GM13977 (cell line): ENCODE measurements at regions not wholly inside any gene's neighbourhood (a gene's known extent, or its start where the extent isn't known, plus 50 kb on each side); places are given as distances from the start of the nearest gene placed in this dataset.

Experiments
- DNase-seq: peaks from one replicate; pipeline ENCODE4 v3.0.0; 2012; ENCODE audit warnings: low spot score
- in situ Hi-C: fragments of 300-500 bp; cut with MboI; formaldehyde crosslinking; loops from one replicate; pipeline ENCODE4 v1.12.0; 2022; ENCODE audit warnings: low sequenced_read_pairs, low pct_unique_long_range_greater_than_20kb, mixed read lengths, inconsistent platforms; ENCODE audit not compliant: unreplicated experiment
- TF ChIP-seq, protein P1 (sequence below): IDR thresholded peaks from 2 replicates; pipeline ENCODE4 v1.5.1; 2012; ENCODE audit warnings: mild to moderate bottlenecking, control low read depth; ENCODE audit not compliant: insufficient read depth; ENCODE audit errors: extremely low read depth, missing control alignments

DNA sequence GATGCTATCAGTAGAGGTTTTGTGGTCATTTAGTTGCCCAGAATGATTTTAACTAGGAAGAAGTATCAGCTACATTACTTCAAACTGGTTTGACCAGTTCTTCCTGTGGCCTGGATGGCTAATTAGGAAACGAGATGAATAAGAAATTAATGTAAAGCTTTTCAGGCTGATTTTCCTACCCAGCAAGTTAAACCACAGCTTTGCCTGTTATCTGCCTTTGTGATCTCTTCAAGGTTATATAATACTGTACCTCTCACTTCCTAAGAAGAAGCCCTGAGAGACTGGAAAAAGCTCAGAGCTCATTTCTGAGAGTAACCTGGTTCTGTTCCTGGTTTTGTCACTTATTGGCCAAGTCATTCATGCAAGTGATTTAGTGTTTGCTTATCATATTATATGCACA lies 782.2 kb upstream of the GOLIM4 start:
- in situ Hi-C loops = no loop called here
- TF ChIP-seq, protein P1, sequence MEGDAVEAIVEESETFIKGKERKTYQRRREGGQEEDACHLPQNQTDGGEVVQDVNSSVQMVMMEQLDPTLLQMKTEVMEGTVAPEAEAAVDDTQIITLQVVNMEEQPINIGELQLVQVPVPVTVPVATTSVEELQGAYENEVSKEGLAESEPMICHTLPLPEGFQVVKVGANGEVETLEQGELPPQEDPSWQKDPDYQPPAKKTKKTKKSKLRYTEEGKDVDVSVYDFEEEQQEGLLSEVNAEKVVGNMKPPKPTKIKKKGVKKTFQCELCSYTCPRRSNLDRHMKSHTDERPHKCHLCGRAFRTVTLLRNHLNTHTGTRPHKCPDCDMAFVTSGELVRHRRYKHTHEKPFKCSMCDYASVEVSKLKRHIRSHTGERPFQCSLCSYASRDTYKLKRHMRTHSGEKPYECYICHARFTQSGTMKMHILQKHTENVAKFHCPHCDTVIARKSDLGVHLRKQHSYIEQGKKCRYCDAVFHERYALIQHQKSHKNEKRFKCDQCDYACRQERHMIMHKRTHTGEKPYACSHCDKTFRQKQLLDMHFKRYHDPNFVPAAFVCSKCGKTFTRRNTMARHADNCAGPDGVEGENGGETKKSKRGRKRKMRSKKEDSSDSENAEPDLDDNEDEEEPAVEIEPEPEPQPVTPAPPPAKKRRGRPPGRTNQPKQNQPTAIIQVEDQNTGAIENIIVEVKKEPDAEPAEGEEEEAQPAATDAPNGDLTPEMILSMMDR = no peak
- no peak for DNase-seq

DNA sequence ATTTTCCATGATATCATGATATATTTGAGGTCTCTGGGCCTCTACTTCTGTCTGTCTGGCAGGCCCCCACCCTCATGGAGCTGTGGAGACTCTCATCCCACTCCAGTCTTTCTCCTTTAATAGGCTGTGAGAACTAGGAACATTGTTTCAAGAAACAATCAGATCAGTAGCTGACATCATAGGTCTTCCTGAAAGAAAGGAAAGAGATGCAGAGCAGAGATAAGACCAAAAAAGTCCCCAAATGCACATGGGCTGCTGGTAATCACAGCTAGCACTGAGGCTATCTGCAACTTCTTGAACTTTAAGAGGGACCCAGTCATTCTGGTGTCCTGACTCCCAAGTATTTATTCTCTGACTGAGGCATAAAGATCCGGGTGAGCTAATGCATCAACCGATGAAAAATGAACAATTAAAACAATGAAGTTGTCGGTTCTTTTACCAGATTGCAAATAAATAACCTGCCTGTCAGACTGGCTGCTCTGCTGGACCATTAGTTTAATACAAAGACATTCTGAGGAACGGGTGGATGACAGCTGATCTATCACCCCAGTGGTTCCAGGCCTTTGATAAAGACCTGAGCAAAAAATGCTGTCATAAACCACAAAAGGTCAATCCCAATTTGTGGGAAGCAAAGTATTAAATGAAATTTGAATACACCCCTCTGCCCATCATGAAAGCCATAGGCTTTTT lies 780.8 kb upstream of the GOLIM4 start:
- in situ Hi-C loops = no loop called here
- DNase-seq = no peak
- TF ChIP-seq, protein P1 = no peak

DNA sequence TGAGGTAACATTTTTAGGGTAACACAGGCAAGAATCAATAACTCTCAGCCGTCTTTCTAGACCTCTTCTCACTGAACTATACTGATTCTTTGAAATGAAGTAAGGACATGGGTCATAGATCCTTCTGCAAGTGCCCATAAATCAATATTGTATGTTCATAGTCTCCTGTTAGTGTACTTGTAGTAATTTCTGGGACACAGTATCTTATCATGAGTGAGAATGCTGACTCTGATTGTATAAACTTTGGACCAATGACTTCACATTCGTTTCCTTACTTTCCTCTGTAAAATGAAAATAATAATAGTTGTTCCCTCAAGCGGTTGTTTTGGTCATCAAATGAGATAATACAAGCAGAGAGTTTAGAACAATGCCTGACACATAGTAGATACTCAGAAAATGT lies 777.1 kb upstream of the GOLIM4 start:
- TF ChIP-seq, protein P1 = no peak
- in situ Hi-C loops = no loop called here
- DNase-seq = no peak

DNA sequence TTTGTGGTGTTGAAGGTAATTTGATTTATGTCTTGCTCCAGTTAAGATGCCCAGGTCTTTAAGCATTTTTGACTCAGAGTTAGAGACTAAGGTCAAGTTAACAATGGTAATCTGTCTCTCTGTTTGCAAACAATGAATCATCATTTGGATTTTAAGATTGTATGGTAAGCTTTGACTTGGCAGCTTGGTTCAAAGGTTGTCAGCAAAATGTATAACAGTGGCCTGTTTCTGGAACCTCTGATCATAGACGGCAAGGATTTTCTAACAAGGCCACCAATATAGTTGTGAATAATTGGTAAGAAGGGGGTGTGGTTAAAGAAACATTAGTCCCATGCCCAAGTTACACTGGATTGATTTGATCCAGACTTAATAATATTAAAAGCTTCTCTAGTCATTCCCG lies 775.2 kb upstream of the GOLIM4 start:
- TF ChIP-seq, protein P1 = no peak
- DNase-seq = no peak

DNA sequence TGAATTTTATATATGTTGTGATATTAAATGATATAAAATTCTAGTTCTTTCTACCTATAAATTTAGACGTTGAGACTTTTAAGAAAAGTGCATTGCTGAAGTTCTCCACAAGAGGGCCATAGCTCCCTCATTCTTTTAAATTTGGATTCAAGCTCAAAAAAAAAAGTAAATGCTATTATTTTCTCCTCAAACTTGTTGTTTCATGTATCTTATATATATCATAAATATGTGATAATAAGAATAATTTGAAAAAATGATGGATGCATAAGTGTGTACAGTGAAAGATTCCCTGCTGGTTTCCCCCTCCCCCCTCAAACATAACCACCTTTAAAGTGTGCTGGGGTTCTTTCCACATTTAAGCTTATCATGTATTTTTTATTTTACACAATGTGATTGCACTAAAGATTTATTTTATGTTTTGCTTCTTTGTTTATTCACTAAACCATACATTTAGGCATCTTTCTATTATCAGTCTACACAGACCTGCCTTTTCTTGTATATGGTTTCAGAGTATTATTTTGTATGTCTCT lies 769.4 kb upstream of the GOLIM4 start:
- DNase-seq = peak; percentile 4
- TF ChIP-seq, protein P1 = peak; percentile 54
- in situ Hi-C loops = no loop called here

More for the DNA sequence above, 775.2 kb upstream of the GOLIM4 start:
- in situ Hi-C loops = no loop called here

DNA sequence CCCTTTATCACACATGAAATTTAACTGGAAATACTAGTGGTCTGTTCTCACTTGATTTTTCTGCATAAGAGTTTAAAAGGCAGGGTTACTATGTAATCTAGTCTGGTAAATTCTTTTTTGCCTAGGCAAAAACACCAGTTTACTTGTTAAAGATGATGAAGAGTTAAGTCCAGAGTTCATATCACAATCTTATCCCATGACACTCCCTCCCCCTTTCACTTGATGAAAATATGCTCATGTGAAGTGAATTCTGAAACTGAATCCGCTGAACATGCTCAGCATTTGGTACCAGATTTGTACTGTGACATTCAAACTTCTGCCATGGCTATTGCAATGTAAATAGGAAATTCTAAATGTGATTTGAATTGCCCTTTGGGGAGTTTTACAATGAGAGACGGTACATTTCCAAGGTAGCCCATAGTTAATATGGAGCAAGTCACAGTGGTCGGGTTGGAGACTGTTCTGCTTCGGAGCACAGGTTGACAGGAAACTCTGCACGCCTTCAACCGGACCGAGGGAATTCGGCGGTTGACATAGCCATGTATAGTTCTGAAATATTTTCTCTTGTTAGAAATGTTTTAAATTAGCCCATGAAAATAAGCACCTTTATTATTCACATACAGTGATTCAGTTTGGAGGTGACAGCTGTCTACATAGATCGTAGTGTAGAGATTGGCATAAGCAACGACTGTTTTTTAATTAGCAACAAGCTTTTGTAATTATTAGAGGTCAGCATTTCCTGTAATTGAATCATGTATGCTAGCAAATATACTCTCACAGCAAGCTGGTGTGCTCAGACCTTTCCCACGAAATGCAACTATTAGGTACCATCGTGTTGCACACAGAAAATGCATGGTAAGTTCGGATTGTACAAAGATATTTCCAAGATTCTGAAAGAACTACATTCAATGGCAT lies 768.6 kb upstream of the GOLIM4 start:
- TF ChIP-seq, protein P1 = no peak
- DNase-seq = no peak
- in situ Hi-C loops = no loop called here
